ENCODE measurements at regions not wholly inside any gene's neighbourhood (a gene's known extent, or its start where the extent isn't known, plus 50 kb on each side); places are given as distances from the start of the nearest gene placed in this dataset.

GRCh38 chr7:45350896-45351295, 193.3 kb downstream of the RAMP3 start:
- DNase-seq (ENCODE audit: low spot score): no peak
- intact Hi-C loops (cut with micrococcal nuclease; ENCODE audit: unreplicated experiment): no loop called here
- no peaks in the 10 kb centered on the region for H3K9me2 ChIP-seq (ENCODE audit: insufficient read depth, low read length)
- no peak overlapping the region for H2AFZ ChIP-seq (ENCODE audit: low read length)
- ChIA-PET POLR2A (no interaction called here), CTCF (ENCODE audit: unreplicated experiment) (no interaction called here)
- no peaks in the 10 kb centered on the region for H4K20me1 ChIP-seq (ENCODE audit: insufficient read depth, low read length)
- H3K4me1 ChIP-seq (ENCODE audit: insufficient read depth, low read length, poor library complexity, severe bottlenecking): no peaks in the 10 kb centered on the region
- no peak overlapping the region for H3K4me2 ChIP-seq (ENCODE audit: low read length)
- no TSS peak for BruUV-seq (replicated peaks)
- H3K4me3 ChIP-seq (ENCODE audit: low read depth, low read length, poor library complexity, severe bottlenecking): no peak overlapping the region
- H3K9me3 ChIP-seq (ENCODE audit: low read length): no peaks in the 10 kb centered on the region
- H3K36me3 ChIP-seq (ENCODE audit: insufficient read depth, low read length): no peaks in the 10 kb centered on the region
- no peaks in the 10 kb centered on the region for H3K79me2 ChIP-seq (ENCODE audit: insufficient read depth, low read depth, low read length)
- TF ChIP-seq CTCF (conservative IDR thresholded peaks at IDR 0.05; ENCODE audit: low read length) (no peak), EZH2phosphoT487 (IDR thresholded peaks at IDR 0.05; ENCODE audit: borderline replicate concordance, low read depth, low read length) (no peak)
- no peak overlapping the region for H3K27ac ChIP-seq (ENCODE audit: low read depth, low read length, poor library complexity, severe bottlenecking)

GRCh38 chr7:45358287-45358686, 200.7 kb downstream of the RAMP3 start:
- intact Hi-C loops (cut with micrococcal nuclease; ENCODE audit: unreplicated experiment): no loop called here
- Histone ChIP-seq H2AFZ (ENCODE audit: low read length) (no peak overlapping the region), H3K36me3 (ENCODE audit: insufficient read depth, low read length) (no peaks in the 10 kb centered on the region), H3K4me2 (ENCODE audit: low read length) (no peak overlapping the region), H3K4me1 (ENCODE audit: insufficient read depth, low read length, poor library complexity, severe bottlenecking) (no peaks in the 10 kb centered on the region), H3K9me3 (ENCODE audit: low read length) (no peaks in the 10 kb centered on the region), H3K4me3 (ENCODE audit: low read depth, low read length, poor library complexity, severe bottlenecking) (no peak overlapping the region), H3K79me2 (ENCODE audit: insufficient read depth, low read depth, low read length) (no peaks in the 10 kb centered on the region), H3K9me2 (ENCODE audit: insufficient read depth, low read length) (no peaks in the 10 kb centered on the region), H3K27ac (ENCODE audit: low read depth, low read length, poor library complexity, severe bottlenecking) (no peak overlapping the region), H4K20me1 (ENCODE audit: insufficient read depth, low read length) (no peaks in the 10 kb centered on the region)
- ChIA-PET CTCF (ENCODE audit: unreplicated experiment) (no interaction called here), POLR2A (no interaction called here)
- no peak for DNase-seq (ENCODE audit: low spot score)
- no TSS peak for BruUV-seq (replicated peaks)
- no peak for TF ChIP-seq CTCF (conservative IDR thresholded peaks at IDR 0.05; ENCODE audit: low read length)
- no peak for TF ChIP-seq EZH2phosphoT487 (IDR thresholded peaks at IDR 0.05; ENCODE audit: borderline replicate concordance, low read depth, low read length)

- Histone ChIP-seq H3K27ac (ENCODE audit: low read depth, low read length, poor library complexity, severe bottlenecking) (no peak overlapping the region), H3K4me1 (ENCODE audit: insufficient read depth, low read length, poor library complexity, severe bottlenecking) (no peaks in the 10 kb centered on the region), H3K4me3 (ENCODE audit: low read depth, low read length, poor library complexity, severe bottlenecking) (no peak overlapping the region), H3K9me2 (ENCODE audit: insufficient read depth, low read length) (no peaks in the 10 kb centered on the region), H3K4me2 (ENCODE audit: low read length) (no peak overlapping the region), H4K20me1 (ENCODE audit: insufficient read depth, low read length) (no peaks in the 10 kb centered on the region), H3K79me2 (ENCODE audit: insufficient read depth, low read depth, low read length) (no peaks in the 10 kb centered on the region), H3K36me3 (ENCODE audit: insufficient read depth, low read length) (no peaks in the 10 kb centered on the region), H2AFZ (ENCODE audit: low read length) (no peak overlapping the region), H3K9me3 (ENCODE audit: low read length) (no peaks in the 10 kb centered on the region)
- no TSS peak for BruUV-seq (replicated peaks)
- CTCF ChIA-PET (ENCODE audit: unreplicated experiment): no interaction called here
- no peak for DNase-seq (ENCODE audit: low spot score)
- intact Hi-C loops (cut with micrococcal nuclease; ENCODE audit: unreplicated experiment): no loop called here
- TF ChIP-seq EZH2phosphoT487 (IDR thresholded peaks at IDR 0.05; ENCODE audit: borderline replicate concordance, low read depth, low read length): no peak
- no peak for TF ChIP-seq CTCF (conservative IDR thresholded peaks at IDR 0.05; ENCODE audit: low read length)
- POLR2A ChIA-PET: interaction anchor here (0.5 kb wide), 1 partner anchor 129 kb away, joined by 3 read pairs; no protein-coding TSS in a partner anchor
Observed at GRCh38 chr7:45359250-45359649, 201.7 kb downstream of the RAMP3 start.
